C1 segment of cervical spinal cord (tissue), 14 donors: ENCODE measurements at regions not wholly inside any gene's neighbourhood (a gene's known extent, or its start where the extent isn't known, plus 50 kb on each side); places are given as distances from the start of the nearest gene placed in this dataset.
A peak's percentile ranks its signal among the peaks of the same experiment; 100 is the strongest.

Source experiments
- DNase-seq, 14 donors: peaks; one replicate each; lab custom pipeline; 2025; lab: John Stamatoyannopoulos, UW

- DNase-seq = no peak
Observed at GRCh38 chr10:106520698-106521097, 643.8 kb downstream of the SORCS1 start.

GRCh38 chr10:106519376-106520030 lies 645.0 kb downstream of the SORCS1 start:
- DNase-seq = no peak

GRCh38 chr10:106515206-106515790 lies 649.2 kb downstream of the SORCS1 start:
- no peak for DNase-seq

GRCh38 chr10:106513352-106513771 lies 651.1 kb downstream of the SORCS1 start:
- DNase-seq = peak in 3 of 14 donors; percentile 14 to 44 (median 16)

- no peak for DNase-seq
Observed at GRCh38 chr10:106511917-106512316, 652.6 kb downstream of the SORCS1 start.

- DNase-seq = no peak
Observed at GRCh38 chr10:106508950-106509349, 655.6 kb downstream of the SORCS1 start.

- no peak for DNase-seq
Observed at GRCh38 chr10:106506526-106507283, 657.8 kb downstream of the SORCS1 start.

- no peak for DNase-seq
Observed at GRCh38 chr10:106504536-106504935, 660.0 kb downstream of the SORCS1 start.

- no peak for DNase-seq
Observed at GRCh38 chr10:106502641-106503040, 661.9 kb downstream of the SORCS1 start.

- DNase-seq = no peak
Observed at GRCh38 chr10:106500925-106501525, 663.5 kb downstream of the SORCS1 start.

- DNase-seq = no peak
Observed at GRCh38 chr10:106500041-106500924, 664.2 kb downstream of the SORCS1 start.

GRCh38 chr10:106499448-106499847 lies 665.1 kb downstream of the SORCS1 start:
- no peak for DNase-seq

- no peak for DNase-seq
Observed at GRCh38 chr10:106498675-106499074, 665.8 kb downstream of the SORCS1 start.

- no peak for DNase-seq
Observed at GRCh38 chr10:106495931-106496330, 668.6 kb downstream of the SORCS1 start.

- DNase-seq = peak in 2 of 14 donors; percentile 6 to 10
Observed at GRCh38 chr10:106493751-106494150, 670.8 kb downstream of the SORCS1 start.

GRCh38 chr10:106493226-106493625 lies 671.3 kb downstream of the SORCS1 start:
- DNase-seq = no peak

- DNase-seq = no peak
Observed at GRCh38 chr10:106487726-106488125, 676.8 kb downstream of the SORCS1 start.

- no peak for DNase-seq
Observed at GRCh38 chr10:106481598-106482275, 682.8 kb downstream of the SORCS1 start.

- DNase-seq = no peak
Observed at GRCh38 chr10:106479636-106480035, 684.9 kb downstream of the SORCS1 start.

GRCh38 chr10:106474876-106475275 lies 689.6 kb downstream of the SORCS1 start:
- no peak for DNase-seq
